ENCODE measurements at regions not wholly inside any gene's neighbourhood (a gene's known extent, or its start where the extent isn't known, plus 50 kb on each side); places are given as distances from the start of the nearest gene placed in this dataset.

- H3K4me3 ChIP-seq = no peak overlapping the region
- no peak for DNase-seq
- no peak overlapping the region for H3K27ac ChIP-seq
- no peaks in the 10 kb centered on the region for H3K27me3 ChIP-seq
- H3K9me3 ChIP-seq (replicated peaks) = peaks cover 8% of the 10 kb centered on the region
- no peaks in the 10 kb centered on the region for H3K4me1 ChIP-seq
- H3K36me3 ChIP-seq = no peaks in the 10 kb centered on the region
Measured at GRCh38 chr3:127059072-127059471, 76.2 kb downstream of the PLXNA1 start.

GRCh38 chr3:127061641-127062040 lies 78.7 kb downstream of the PLXNA1 start:
- no peak for DNase-seq

DNA sequence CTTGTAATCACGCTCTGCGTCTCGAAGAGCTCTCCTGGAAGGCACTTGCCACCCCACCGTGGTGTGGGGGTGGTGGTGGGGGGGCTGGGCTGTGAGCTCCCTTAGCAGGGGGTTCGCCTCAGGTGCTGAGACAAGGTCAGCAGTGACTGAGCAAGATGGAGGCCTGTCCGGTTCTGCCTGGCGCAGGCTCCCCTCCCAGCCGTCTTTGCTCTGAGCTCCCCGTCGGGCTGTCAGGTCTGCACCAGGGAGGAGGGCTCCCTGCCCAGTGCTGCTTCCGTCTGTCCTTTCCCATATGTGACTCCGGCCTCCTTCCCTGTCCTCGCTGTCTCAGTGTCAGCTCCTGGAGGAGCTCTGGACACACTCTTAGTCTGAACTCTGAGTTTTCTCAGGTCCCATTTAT lies 80.0 kb downstream of the PLXNA1 start:
- Histone ChIP-seq H3K27ac (no peak overlapping the region), H3K4me3 (no peak overlapping the region), H3K9me3 (replicated peaks) (no peaks in the 10 kb centered on the region), H3K36me3 (no peaks in the 10 kb centered on the region), H3K27me3 (no peaks in the 10 kb centered on the region), H3K4me1 (no peaks in the 10 kb centered on the region)
- no peak for DNase-seq

More at GRCh38 chr3:127061641-127062040, 78.7 kb downstream of the PLXNA1 start:
- Histone ChIP-seq H3K4me3 (no peak overlapping the region), H3K36me3 (no peaks in the 10 kb centered on the region), H3K27me3 (no peaks in the 10 kb centered on the region), H3K4me1 (no peaks in the 10 kb centered on the region), H3K9me3 (replicated peaks) (peaks cover 8% of the 10 kb centered on the region), H3K27ac (no peak overlapping the region)

GRCh38 chr3:127063916-127064315 lies 81.0 kb downstream of the PLXNA1 start:
- no peaks in the 10 kb centered on the region for H3K4me1 ChIP-seq
- DNase-seq = no peak

GRCh38 chr3:127064391-127065137 lies 81.6 kb downstream of the PLXNA1 start:
- no peak overlapping the region for H3K4me3 ChIP-seq
- H3K4me1 ChIP-seq = no peaks in the 10 kb centered on the region
- no peak for DNase-seq
- no peaks in the 10 kb centered on the region for H3K36me3 ChIP-seq
- no peaks in the 10 kb centered on the region for H3K9me3 ChIP-seq (replicated peaks)
- peaks cover 4% of the 10 kb centered on the region; the same call in 1 of the 2 replicates for H3K27me3 ChIP-seq
- no peak overlapping the region for H3K27ac ChIP-seq

More at GRCh38 chr3:127063916-127064315, 81.0 kb downstream of the PLXNA1 start:
- H3K9me3 ChIP-seq (replicated peaks) = no peaks in the 10 kb centered on the region
- no peaks in the 10 kb centered on the region for H3K36me3 ChIP-seq
- no peak overlapping the region for H3K27ac ChIP-seq
- no peak overlapping the region for H3K4me3 ChIP-seq
- H3K27me3 ChIP-seq = peaks cover 4% of the 10 kb centered on the region; the same call in 1 of the 2 replicates

GRCh38 chr3:127065138-127065427 lies 82.2 kb downstream of the PLXNA1 start:
- Histone ChIP-seq H3K4me1 (no peaks in the 10 kb centered on the region), H3K27ac (no peak overlapping the region), H3K27me3 (peaks cover 4% of the 10 kb centered on the region; the same call in 1 of the 2 replicates), H3K4me3 (no peak overlapping the region), H3K36me3 (no peaks in the 10 kb centered on the region), H3K9me3 (replicated peaks) (no peaks in the 10 kb centered on the region)
- no peak for DNase-seq

DNA sequence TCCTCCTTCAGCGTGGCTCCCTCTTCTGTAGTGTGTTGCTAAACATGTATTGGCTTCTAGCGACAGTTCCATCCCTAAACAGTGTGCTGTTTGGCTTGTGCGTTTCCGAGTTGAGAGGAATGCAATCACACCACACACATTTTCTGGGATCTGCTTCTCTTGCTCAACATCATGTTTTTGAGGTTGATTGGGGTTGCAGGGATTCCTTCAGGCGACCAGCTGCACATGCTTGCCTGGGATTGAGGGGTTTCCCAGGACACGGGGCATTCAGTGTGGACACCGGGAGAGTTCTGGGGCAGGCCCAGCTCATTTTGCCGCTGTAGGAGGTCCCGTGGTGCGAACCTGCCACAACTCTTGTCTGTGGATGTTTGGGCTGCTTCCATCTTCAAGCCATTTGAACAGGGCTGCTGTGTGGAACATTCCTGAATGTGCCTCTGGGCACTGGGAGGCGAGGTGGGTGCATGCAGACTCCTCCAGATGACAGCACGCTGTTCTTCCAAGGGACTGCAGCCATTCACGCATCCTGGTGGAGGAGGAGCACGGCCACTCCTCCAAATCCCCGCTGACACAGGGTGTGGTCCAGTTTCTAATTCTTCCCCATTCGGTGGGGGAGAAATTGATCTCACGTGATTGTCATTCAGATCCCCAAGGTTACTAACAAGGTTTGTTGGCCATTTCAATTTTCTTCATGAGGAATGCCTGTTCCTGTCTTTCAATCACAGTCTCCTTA lies 82.8 kb downstream of the PLXNA1 start:
- no peak overlapping the region for H3K27ac ChIP-seq
- no peak for DNase-seq
- peaks cover 4% of the 10 kb centered on the region; the same call in 1 of the 2 replicates for H3K27me3 ChIP-seq

GRCh38 chr3:127066635-127067034 lies 83.7 kb downstream of the PLXNA1 start:
- Histone ChIP-seq H3K9me3 (replicated peaks) (no peaks in the 10 kb centered on the region), H3K27ac (no peak overlapping the region), H3K27me3 (peaks cover 4% of the 10 kb centered on the region; the same call in 1 of the 2 replicates), H3K4me3 (no peak overlapping the region), H3K4me1 (no peaks in the 10 kb centered on the region), H3K36me3 (no peaks in the 10 kb centered on the region)
- DNase-seq = no peak

More for the DNA sequence above, 82.8 kb downstream of the PLXNA1 start:
- no peaks in the 10 kb centered on the region for H3K4me1 ChIP-seq
- no peaks in the 10 kb centered on the region for H3K9me3 ChIP-seq (replicated peaks)
- no peaks in the 10 kb centered on the region for H3K36me3 ChIP-seq
- H3K4me3 ChIP-seq = no peak overlapping the region

- H3K4me3 ChIP-seq = no peak overlapping the region
Measured at GRCh38 chr3:127067116-127067910, 84.4 kb downstream of the PLXNA1 start.

DNA sequence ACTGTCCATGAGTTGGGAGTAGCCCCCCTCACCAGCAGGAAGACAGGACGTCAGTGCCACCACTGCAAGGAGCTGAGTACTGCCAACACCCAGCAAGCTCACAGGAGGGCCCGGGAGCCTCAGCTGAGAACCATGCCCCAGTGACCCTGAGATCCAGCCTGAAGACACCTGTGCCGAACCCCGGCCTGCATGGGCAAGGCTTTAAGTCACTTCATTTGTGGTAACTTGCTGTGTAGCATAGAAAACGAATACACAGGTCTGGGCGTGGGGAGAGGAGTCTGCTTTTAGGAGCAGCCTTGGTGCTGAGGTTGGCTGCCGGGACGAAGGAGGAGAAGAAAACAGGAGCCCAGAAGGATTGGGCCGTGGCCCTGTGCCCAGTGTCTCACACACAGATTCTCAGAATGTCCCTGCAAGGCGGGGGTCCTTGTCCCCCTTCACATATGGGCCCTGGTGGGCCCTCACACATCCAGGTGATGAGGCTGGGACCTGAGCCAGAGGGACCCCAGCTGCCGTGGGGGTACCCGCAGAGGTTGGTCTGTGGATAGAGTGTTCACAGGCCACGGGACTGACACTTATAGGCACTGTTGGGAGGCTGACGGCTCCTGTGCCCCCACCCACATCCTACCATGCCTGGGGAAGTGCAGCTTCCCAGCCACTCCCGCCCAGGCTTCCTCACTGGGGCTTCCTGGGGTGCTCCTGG lies 85.3 kb downstream of the PLXNA1 start:
- peaks cover 4% of the 10 kb centered on the region; the same call in 1 of the 2 replicates for H3K27me3 ChIP-seq
- no peak for DNase-seq
- no peak overlapping the region for H3K27ac ChIP-seq
- H3K4me3 ChIP-seq = no peak overlapping the region
- no peaks in the 10 kb centered on the region for H3K36me3 ChIP-seq
- no peaks in the 10 kb centered on the region for H3K4me1 ChIP-seq
- no peaks in the 10 kb centered on the region for H3K9me3 ChIP-seq (replicated peaks)

More at GRCh38 chr3:127067116-127067910, 84.4 kb downstream of the PLXNA1 start:
- no peaks in the 10 kb centered on the region for H3K9me3 ChIP-seq (replicated peaks)
- H3K4me1 ChIP-seq = no peaks in the 10 kb centered on the region
- H3K27ac ChIP-seq = no peak overlapping the region
- no peak for DNase-seq
- peaks cover 4% of the 10 kb centered on the region; the same call in 1 of the 2 replicates for H3K27me3 ChIP-seq
- no peaks in the 10 kb centered on the region for H3K36me3 ChIP-seq

GRCh38 chr3:127068871-127069270 lies 86.0 kb downstream of the PLXNA1 start:
- DNase-seq = no peak

DNA sequence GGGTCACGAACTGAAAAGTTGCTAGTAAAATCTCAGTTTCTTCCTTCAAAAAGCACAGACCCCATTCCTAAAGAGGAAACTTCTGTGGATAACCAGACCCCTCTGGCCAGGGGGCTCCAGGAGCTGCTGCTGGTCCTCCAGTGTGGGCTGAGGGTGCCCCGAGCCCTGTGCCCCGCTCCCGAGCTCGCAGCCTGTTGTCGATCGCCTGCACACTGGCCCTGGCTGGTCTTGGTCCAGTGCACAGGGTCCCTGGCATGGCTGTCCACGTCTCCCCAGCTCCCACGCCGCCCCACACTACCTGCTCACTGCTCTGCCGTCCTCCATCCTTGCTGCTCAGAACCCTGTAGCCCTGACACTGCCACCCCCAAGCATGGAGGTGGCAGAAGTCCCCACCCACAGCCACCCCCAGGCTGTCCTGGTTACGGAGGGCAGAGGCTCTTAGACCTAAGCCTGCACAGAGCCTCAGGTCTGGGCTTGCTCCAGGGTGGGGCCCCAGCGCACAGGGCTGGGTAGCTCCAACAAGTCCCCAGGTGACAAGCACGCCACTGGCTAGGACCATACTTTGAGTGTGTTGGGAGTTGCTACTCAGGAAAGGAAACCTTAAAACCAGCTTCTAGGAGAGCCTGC lies 87.0 kb downstream of the PLXNA1 start:
- H3K4me3 ChIP-seq = no peak overlapping the region
- peaks cover 4% of the 10 kb centered on the region; the same call in 1 of the 2 replicates for H3K27me3 ChIP-seq
- no peak overlapping the region for H3K27ac ChIP-seq
- no peak for DNase-seq
- no peaks in the 10 kb centered on the region for H3K4me1 ChIP-seq
- no peaks in the 10 kb centered on the region for H3K9me3 ChIP-seq (replicated peaks)
- H3K36me3 ChIP-seq = no peaks in the 10 kb centered on the region

More at GRCh38 chr3:127068871-127069270, 86.0 kb downstream of the PLXNA1 start:
- Histone ChIP-seq H3K27ac (no peak overlapping the region), H3K4me3 (no peak overlapping the region), H3K9me3 (replicated peaks) (no peaks in the 10 kb centered on the region), H3K36me3 (no peaks in the 10 kb centered on the region), H3K27me3 (peaks cover 4% of the 10 kb centered on the region; the same call in 1 of the 2 replicates), H3K4me1 (no peaks in the 10 kb centered on the region)

- Histone ChIP-seq H3K36me3 (no peaks in the 10 kb centered on the region), H3K27ac (no peak overlapping the region), H3K4me1 (no peaks in the 10 kb centered on the region), H3K4me3 (no peak overlapping the region), H3K27me3 (peaks cover 4% of the 10 kb centered on the region; the same call in 1 of the 2 replicates), H3K9me3 (replicated peaks) (no peaks in the 10 kb centered on the region)
- DNase-seq = no peak
Measured at GRCh38 chr3:127070776-127071175, 87.9 kb downstream of the PLXNA1 start.

GRCh38 chr3:127071597-127072001 lies 88.7 kb downstream of the PLXNA1 start:
- Histone ChIP-seq H3K36me3 (no peaks in the 10 kb centered on the region), H3K4me1 (no peaks in the 10 kb centered on the region), H3K27me3 (peaks cover 4% of the 10 kb centered on the region; the same call in 1 of the 2 replicates), H3K4me3 (no peak overlapping the region), H3K27ac (no peak overlapping the region), H3K9me3 (replicated peaks) (no peaks in the 10 kb centered on the region)
- DNase-seq = no peak

Data from SJCRH30 (cell line).